NCI-H510A treated with DMSO at 0.1 percent for 48 hours (cell line): ENCODE measurements at regions not wholly inside any gene's neighbourhood (a gene's known extent, or its start where the extent isn't known, plus 50 kb on each side); places are given as distances from the start of the nearest gene placed in this dataset.
"Not testable (repeated sequence)": the region's sequence is repeated elsewhere in the genome, so short reads cannot be mapped to it uniquely, and the experiment has no call there.

Experiments
- DNase-seq: peaks from one replicate; lab custom pipeline; 2025; lab: John Stamatoyannopoulos, UW

DNA sequence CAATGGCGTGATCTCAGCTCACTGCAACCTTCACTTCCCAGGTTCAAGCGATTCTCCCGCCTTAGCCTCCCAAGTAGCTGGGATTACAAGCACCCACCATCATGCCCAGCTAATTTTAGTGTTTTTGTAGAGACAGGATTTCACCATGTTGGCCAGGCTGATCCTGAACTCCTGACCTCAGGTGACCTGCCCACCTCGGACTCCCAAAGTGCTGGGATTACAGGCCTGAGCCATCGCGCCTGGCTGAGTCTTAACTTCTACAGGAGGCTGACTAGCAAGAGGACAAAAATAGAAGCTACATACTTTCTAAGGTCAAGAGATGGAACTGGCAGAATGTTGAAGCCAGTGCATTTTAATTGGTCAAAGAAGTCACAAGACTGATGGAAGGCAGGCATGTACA, 2296.2 kb upstream of the RAG2 start:
- not testable (repeated sequence) for DNase-seq

DNA sequence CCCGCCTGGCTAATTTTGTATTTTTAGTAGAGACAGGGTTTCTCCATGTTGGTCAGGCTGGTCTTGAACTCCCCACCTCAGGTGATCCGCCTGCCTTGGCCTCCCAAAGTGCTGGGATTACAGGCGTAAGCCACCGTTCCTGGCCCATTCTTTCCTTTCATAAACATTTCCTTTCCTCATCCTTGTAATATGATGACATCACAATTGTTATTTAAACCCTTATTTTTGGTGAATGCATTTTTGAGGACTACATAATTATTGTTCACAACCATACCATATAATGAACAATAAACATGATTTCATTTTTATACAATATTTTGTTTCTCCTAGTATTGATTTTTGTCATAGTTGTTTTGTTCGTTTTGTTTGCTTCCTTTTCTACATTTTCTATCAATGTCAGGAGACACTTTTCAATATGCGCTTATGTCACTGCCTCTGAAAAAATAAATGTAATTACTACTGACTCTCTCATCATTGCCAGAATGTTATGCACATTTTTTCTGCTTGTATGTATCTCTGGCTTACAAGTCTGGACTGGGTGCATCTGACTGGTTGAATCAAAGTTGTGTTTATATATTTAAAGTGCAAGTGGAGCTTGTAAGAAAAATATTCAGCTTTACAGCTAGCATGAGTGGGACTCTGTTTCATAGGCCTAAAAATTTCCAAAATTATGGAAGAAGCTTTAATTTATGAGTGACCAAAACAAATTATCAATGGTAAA, 2286.3 kb upstream of the RAG2 start:
- no peak for DNase-seq

DNA sequence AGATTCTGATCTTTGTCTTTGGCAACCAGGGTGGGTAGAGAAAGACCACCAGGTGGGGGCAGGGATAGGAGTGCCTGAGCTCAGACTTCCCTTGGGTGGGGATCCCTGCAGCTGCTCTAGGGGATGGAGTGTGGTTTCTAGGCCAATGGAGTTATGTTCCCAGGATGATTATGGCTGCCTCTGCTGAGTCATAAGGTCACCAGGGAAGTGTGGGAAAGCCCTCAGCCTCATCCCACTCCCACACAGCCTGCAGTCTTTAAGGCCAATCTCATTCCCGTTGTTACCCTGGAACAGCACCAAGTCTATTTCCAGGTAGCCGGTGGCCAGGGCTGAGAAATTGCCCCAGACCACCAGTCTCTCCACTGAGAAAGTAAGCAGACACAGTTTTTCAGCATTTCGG, 2269.3 kb upstream of the RAG2 start:
- DNase-seq = no peak

DNA sequence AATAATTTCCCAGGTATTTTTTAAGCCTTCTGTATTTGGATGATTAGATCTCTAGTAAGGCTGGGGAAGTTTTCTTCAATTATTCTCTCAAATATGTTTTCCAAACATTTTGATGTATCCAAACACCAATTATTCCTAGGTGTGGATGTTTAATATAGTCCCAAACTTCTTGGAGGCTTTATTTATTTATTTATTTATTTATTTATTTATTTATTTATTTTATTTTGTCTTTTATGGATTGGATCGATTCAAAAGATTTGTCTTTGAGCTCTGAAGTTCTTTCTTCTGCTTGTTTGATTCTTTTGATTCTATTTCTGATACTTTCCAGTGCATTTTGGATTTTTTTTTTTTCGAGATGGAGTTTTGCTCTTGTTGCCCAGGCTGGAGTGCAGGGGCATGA, 2267.9 kb upstream of the RAG2 start:
- DNase-seq = no peak

DNA sequence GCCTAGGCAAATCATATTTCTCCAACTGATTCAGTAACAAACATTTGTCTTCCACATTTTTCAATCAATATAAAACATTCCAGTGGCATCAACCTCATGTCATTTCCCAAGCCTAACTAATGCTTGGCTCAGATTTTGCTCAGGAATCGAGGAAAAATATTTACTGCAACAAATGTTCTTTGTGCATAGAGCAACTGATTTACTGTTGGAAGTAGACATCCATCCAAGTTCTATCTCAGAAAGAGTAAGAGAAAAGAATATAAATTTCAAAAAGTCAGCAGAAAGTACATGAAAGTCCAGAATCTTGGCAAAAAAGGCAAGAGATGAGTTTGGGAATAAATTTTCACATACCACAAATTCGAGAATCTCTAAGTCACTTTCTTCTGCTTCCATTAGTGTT, 2245.0 kb upstream of the RAG2 start:
- DNase-seq = no peak

DNA sequence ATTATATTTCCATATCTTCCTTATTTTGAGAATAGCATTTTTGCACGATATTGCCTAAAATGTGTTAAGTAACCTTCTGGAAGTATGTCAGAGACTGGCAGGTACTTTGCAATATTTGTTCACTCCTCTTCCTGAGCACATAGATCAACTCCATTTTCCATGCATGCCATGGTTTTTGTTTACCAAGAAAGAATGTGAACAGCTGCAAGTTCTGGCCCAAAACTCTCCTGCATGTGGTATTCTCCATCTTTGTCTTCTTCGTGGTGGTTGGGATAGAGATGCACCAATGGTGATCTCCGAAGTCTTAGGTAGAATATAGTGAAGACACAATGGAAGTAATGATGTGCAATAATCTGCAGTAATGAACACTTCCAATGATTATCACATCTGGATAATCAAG, 2241.0 kb upstream of the RAG2 start:
- no peak for DNase-seq

DNA sequence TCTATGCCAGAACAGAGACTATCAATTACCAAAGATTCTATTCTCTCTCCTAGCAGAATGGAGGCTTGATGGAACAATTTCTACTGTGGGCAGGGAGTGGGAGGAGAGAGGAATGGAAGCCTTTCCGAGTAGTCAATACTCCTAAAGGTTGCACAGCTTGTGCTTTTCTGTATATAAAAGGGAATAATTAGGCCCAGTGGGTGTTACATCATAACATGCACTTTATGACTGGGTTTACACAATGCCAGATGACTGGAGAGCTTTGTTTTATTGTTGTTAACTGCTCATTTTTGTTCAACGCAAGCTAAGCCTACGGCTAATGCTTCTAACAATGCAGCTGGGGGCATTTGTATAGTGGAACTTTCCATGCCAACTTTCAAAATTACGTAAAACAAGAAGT, 2237.9 kb upstream of the RAG2 start:
- DNase-seq = no peak

DNA sequence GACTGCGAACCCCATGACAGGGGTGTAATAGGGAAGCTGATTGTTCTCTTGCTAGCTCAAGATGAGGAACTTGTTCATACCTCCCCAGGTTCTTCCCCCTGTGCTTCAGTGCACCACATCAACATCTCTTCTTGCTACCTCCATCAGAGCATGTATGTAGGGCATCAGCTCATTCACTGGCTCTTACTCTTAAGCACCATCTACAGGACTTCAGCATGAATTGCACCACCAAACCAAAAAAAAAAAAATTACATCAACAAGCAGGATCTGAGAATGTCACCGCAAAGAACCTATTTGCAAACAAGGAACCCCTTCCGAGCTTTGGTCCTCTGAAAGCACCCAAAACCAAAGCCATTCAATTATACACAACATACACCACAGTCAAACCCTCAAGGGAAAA, 2226.5 kb upstream of the RAG2 start:
- DNase-seq = no peak

DNA sequence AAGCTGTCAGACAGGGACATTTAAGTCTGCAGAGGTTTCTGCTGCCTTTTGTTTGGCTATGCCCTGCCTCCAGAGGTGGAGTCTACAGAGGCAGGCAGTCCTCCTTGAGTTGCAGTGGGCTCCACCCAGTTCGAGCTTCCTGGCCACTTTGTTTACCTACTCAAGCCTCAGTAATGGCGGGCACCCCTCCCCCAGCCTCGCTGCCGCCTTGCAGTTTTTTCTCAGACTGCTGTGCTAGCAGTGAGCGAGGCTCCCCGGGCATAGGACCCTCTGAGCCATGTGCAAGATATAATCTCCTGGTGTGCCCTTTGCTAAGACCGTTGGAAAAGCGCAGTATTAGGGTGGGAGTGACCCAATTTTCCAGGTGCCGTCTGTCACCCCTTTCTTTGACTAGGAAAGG, 2223.8 kb upstream of the RAG2 start:
- not testable (repeated sequence) for DNase-seq

DNA sequence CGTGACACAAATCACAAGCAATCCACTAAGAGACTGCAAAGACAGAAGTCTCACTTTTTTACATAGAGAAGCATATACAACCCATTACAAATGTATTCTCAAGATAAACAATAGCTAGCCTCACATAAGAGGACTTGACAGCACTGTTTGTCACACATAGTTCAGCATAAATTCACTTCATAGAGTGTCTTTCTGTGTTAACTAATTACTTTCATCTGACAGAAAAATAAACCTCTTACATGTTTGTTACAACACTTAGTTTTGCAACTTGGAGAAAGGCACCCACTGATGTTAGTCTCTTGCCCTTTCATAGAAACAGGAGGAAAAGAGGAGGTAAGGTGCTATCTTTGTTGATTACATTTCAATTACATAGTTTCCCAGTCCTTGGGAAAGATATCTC, 2221.9 kb upstream of the RAG2 start:
- no peak for DNase-seq

DNA sequence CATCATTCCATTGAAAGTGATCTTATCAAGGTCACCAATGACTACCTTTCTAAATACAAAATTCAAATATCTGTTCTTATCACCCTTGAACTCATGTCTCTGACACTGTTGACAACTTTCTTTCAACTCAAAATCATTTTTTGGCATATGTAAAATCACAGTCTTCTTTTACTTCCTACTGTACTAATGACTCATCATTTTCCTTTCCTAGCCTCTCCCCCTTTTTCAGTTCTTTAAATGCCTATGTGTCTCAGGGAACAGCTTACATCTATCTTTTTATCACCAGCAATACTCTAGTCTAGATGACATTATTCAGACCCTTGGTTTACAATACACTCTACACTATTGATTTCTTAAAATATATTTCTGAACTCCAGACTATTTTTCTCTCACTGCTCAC, 2220.7 kb upstream of the RAG2 start:
- DNase-seq = no peak

DNA sequence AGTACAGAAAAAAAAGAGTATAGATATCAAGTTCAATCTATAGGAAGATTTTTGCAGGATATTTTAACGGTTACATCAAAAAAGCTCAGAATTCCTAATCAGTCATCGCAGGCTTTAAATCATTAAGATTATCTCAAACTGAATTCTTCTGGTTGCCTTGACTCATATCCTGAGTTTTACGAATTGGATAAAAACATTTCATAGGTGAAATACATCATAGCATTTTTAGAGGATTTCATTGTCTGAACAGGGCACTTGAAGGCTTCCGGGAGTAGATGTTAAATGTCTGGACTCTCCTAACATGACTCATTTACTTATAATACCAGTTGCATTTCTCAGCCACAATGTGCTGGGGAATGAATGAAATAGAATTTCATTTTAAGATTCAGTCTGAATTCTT, 2216.6 kb upstream of the RAG2 start:
- DNase-seq = no peak

DNA sequence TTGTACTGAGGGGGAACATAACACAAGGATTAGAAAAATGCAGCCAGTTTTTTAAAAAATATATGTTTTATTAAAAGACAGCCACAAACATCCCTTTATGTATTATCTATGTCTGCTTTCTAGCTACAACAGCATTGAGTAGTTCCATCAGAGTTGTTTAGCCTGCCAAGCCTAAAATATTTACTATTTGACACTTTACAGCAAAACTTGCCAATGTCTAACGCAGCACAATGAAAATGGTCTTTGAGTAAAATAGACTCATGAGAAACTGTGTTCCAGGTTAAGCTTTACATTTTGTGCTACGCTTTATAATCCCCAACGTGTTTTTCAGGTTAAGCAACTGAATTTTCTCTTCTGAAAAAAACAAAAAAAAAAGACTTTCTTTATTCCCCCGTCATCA, 2211.5 kb upstream of the RAG2 start:
- DNase-seq = no peak

DNA sequence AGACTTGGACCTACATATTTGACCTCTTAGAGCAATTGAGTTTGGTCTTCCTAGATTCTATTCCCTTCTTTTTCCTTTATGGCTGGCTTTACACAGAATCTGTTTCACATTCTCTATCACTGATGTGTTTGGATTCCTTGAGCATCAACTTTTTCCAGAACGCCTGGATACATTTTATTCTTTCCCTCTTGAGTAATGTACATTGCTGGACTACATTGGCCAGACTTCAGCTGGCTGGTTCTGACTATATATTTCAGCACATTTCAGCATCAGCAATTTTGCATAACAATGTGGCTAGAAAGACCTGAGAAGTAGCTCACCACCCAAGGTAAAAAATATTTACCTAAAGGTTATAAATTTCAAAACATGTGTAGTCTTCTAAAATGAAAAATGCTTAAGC, 2198.2 kb upstream of the RAG2 start:
- DNase-seq = no peak

DNA sequence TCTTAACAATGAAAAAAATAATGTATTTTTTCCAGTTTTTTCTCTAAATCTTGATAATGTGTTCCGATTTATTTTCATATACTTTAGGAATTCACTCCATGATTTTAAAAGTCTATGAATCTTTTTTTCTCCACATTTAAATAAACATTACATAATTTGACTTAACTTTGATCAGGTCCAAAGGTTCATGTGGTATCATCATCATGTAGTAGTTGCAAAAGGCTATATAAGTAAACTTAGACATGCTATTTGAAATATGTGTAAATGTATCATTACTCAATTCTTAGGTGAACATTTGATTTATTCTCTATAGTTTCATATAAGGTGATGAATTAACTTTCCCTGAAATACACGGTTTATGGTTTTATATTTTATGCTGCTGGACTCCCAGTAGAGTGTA, 2197.0 kb upstream of the RAG2 start:
- no peak for DNase-seq

DNA sequence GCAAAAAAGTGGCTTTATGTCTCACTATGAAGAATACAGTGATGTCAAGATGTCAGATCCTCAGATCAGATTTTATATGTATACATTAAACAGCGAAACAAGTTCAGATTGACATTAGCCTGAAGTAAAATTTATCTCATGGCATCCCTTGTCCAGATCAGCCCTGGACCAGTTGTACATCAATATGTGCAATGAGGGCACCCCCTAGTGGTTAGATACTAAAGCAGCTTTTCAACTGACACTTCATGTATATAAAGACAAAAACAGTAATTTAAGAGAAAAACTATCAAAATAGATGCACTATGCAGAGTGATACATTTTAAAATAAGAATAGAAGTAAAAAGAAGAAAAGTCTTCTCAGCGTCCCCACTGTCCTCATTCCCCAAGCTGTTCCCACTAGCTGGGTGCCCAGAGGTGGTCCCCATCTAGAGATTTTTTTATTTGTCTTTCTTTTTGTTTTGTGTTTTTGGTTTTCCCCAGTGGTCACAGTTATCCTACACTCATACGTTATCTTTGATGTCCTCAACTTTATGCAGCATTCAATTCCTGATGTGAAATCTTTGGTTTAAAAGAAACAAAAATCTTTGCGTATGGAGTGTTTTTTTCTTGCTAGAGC, 2193.4 kb upstream of the RAG2 start:
- DNase-seq = peak; percentile 60

DNA sequence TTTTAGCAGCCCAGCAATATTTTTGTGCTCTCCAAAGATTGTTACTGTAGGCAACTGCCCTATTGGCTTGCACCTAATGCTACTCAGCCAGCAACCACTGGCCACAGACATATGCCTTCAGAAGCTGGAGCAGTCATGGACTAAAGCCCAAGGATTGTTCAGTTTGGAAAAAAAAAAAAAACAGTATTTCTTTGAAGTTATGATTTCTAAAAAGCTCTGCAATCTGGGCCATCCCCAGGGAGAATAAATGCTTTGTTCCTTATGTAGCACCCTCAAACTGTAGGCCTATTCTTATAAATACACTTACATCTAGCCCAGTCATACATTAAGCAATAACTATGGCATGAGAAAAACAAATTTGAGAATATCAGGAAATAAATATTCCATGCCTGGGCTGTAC, 2190.5 kb upstream of the RAG2 start:
- DNase-seq = no peak

DNA sequence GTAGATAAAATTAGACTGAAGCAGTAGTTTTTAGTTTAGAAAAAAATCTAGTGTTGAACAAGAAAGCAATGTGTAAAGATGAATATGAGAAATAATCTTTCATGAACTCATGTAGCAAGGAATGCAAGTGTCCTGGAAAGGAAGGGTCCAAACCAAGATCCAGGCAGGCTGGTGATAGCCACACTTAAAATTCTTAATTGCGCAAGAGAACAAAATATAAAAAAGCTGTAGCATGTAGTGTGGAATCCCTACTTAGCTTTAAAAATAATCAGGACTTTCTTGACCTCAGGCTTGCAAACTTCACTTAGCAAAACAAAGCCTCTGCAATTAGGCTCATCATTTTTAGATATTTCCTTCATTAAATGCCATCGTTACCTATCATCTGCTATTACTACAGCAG, 2186.1 kb upstream of the RAG2 start:
- DNase-seq = no peak

DNA sequence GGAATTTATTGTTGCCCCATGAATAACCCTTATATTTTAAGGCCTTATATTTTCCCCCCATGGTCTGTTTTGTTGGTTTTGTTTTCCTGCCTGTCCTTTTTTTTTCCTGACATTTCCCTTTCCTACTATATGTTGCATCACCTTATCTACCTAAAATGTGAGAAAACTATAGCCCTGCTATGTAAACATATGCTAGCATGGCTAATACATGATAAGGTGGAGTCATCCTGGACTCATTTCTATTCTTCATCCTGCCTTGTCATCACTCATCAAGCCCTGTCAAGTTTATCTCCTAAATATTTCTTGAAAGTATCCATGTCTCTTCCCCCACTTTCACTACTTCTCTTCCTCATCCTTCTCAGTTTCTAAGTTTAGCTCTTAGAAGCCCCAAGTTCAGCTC, 2168.8 kb upstream of the RAG2 start:
- no peak for DNase-seq

DNA sequence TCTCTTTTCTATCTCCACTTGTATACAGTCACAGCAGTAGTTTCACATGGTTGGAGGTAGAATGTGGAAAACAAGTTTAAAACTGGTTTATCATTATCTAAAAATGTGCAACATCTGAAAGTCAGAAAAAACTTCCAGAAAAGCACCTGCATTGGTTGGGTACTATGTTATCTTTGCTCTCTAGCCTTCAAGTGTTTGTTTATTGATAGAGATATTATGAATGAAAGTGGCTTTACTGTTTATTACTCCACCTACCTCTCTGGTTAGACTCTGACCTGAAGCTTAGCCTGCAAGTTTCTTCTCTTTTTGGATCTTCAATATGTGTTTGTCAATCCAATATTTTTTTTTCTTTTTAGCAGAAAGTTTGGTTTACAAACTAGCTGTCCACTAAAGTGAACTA, 2161.4 kb upstream of the RAG2 start:
- DNase-seq = no peak

DNA sequence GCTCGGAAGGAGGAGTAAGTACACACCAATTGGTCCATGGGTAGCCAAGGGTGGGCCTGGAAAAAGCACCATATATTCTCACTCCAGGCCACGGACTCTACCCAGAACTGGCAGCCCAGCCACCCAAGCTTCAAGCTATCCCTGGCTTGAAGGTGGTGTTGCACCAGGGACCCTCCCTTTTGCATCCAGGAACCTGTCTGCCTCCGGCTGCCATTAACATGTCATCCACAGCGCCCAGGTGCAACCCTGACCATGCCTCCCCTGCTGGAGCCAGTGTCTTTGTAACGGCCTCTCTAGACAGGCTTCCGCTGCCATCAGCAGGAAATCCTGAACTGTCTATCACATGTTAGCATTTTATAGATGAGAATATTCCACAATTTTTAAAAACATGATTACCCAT, 2158.5 kb upstream of the RAG2 start:
- no peak for DNase-seq

DNA sequence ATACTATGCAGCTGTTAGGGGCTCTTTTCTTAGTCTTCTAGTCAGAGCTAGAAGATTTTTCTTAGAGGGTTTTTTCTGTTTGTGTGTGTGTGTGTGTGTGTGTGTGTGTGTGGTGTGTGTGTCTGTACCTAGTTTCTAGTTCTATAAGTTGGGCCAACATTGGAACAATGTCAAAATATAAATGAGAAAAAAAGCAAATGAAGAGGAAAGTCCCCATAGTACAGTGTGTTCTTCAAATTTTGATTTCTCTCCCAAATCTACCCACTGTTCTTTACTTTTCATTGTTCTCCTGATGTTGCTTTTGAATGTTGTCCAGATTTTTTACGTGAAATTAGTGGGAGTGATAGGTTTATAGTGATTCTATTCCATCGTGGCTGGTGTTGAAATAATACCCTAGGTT, 2153.4 kb upstream of the RAG2 start:
- no peak for DNase-seq

DNA sequence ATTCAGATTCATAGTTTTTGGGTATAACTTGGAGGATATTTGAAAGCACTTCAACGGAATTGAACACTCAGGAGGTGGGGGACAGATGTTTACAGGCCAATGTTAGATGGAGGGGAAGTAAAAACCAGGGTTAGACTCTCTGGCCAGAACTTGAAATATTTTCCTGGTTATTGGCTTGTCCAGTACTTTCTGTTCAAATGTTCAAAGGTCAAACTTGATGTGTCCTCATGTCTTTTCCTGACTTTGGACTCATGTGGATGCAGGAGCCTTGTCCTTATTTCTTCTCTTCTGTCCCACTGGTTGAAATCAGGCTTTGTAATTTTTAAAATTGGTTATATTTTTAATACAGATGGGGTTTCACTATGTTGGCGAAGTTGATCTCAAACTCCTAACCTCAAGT, 2148.5 kb upstream of the RAG2 start:
- DNase-seq = not testable (repeated sequence)

DNA sequence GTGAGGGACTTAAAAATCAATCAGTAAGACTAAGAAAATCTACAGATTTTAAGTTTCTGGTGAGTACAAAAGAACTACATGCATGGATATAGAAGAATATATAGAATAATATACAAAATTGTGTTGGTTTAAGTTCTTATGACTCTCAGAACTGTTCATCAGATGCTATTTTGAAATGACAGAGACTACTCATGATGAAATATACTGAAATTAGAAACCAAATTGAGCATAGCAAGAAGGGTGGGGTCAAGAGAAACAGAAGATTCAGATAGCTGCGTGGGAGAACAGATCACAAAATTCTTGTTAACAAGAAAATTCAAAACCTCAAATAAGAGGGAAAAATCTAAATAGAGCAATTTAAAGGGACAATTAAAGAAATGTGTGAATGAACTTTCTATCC, 2125.3 kb upstream of the RAG2 start:
- DNase-seq = no peak
